DMS53 (cell line): ENCODE measurements at regions not wholly inside any gene's neighbourhood (a gene's known extent, or its start where the extent isn't known, plus 50 kb on each side); places are given as distances from the start of the nearest gene placed in this dataset.

Source experiments
- DNase-seq: peaks from one replicate; lab custom pipeline; 2025; lab: John Stamatoyannopoulos, UW

- DNase-seq: no peak
Observed at GRCh38 chr1:195071461-195071860, 1536.8 kb downstream of the KCNT2 start.

- DNase-seq: no peak
Observed at GRCh38 chr1:195065437-195065836, 1542.8 kb downstream of the KCNT2 start.

GRCh38 chr1:195064358-195064757 lies 1543.9 kb downstream of the KCNT2 start:
- no peak for DNase-seq

- no peak for DNase-seq
Observed at GRCh38 chr1:195054217-195054687, 1554.0 kb downstream of the KCNT2 start.

- peak; percentile 4 for DNase-seq
Observed at GRCh38 chr1:195053478-195053877, 1554.8 kb downstream of the KCNT2 start.

- DNase-seq: no peak
Observed at GRCh38 chr1:195047772-195048171, 1560.5 kb downstream of the KCNT2 start.

- no peak for DNase-seq
Observed at GRCh38 chr1:195045072-195045471, 1563.2 kb downstream of the KCNT2 start.

- no peak for DNase-seq
Observed at GRCh38 chr1:195030793-195031192, 1577.4 kb downstream of the KCNT2 start.

GRCh38 chr1:195026792-195027191 lies 1581.4 kb downstream of the KCNT2 start:
- DNase-seq: no peak

GRCh38 chr1:195019385-195019784 lies 1588.9 kb downstream of the KCNT2 start:
- no peak for DNase-seq

- no peak for DNase-seq
Observed at GRCh38 chr1:195012995-195013394, 1595.2 kb downstream of the KCNT2 start.

- DNase-seq: peak; percentile 88
Observed at GRCh38 chr1:195005338-195005737, 1602.9 kb downstream of the KCNT2 start.

- no peak for DNase-seq
Observed at GRCh38 chr1:194990483-194990882, 1617.8 kb downstream of the KCNT2 start.

GRCh38 chr1:194975913-194976312 lies 1632.3 kb downstream of the KCNT2 start:
- DNase-seq: peak; percentile 88

GRCh38 chr1:194968916-194969315 lies 1639.3 kb downstream of the KCNT2 start:
- no peak for DNase-seq

GRCh38 chr1:194959795-194960194 lies 1648.4 kb downstream of the KCNT2 start:
- no peak for DNase-seq

- DNase-seq: no peak
Observed at GRCh38 chr1:194952171-194952570, 1656.1 kb downstream of the KCNT2 start.

GRCh38 chr1:194950584-194950983 lies 1657.7 kb downstream of the KCNT2 start:
- DNase-seq: no peak

GRCh38 chr1:194940336-194941030 lies 1667.8 kb downstream of the KCNT2 start:
- no peak for DNase-seq

GRCh38 chr1:194935864-194936263 lies 1672.4 kb downstream of the KCNT2 start:
- DNase-seq: no peak

- no peak for DNase-seq
Observed at GRCh38 chr1:194931166-194931565, 1677.1 kb downstream of the KCNT2 start.

- DNase-seq: no peak
Observed at GRCh38 chr1:194930132-194930531, 1678.1 kb downstream of the KCNT2 start.

GRCh38 chr1:194929357-194929756 lies 1678.9 kb downstream of the KCNT2 start:
- no peak for DNase-seq

GRCh38 chr1:194919146-194919545 lies 1689.1 kb downstream of the KCNT2 start:
- DNase-seq: no peak
